ENCODE measurements at regions not wholly inside any gene's neighbourhood (a gene's known extent, or its start where the extent isn't known, plus 50 kb on each side); places are given as distances from the start of the nearest gene placed in this dataset.

DNA sequence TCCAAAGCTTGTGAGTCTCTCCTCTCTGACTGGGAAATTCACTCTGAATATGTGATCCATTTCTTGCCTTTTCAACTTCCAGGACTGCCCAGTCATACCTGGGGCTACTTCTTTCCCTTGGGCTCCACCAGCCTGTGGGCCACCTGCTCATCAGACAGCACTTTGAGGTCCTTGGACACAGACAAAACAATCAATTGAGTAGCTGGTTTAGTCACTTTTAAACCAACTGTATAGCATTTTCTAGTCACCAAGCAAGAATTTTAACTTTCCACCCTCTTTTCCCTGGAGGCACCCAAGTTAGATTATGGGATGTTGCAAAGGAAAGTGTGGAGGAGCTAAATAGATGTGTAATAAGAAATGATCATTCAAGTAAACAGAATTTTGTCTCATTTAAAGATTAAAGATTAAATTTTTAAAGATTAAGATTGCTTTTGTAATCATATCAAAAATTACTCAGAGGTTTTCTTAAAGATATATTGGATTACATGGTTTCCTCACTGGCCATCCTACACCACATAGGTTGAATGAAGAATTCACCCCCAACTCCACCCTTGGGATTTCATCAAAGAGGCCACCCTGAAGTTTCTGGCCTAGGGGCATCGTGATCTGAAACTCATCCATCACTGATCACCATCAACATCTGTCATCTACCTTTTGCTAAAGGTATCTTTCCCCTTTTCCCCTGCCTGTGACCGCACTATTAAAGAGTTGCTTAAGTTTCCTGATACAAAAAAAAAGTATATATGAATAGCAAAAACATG, 219.2 kb upstream of the NR5A2 start:
- intact Hi-C loops (cut with DNase I; ENCODE audit: low total_unique reads), result no loop called here
- H3K27me3 ChIP-seq, result no peaks in the 10 kb centered on the region
- no peak overlapping the region for H3K27ac ChIP-seq
- no peaks in the 10 kb centered on the region for H3K9me3 ChIP-seq
- TF ChIP-seq POLR2A (IDR thresholded peaks at IDR 0.05), result no peak
- TF ChIP-seq, protein P1, sequence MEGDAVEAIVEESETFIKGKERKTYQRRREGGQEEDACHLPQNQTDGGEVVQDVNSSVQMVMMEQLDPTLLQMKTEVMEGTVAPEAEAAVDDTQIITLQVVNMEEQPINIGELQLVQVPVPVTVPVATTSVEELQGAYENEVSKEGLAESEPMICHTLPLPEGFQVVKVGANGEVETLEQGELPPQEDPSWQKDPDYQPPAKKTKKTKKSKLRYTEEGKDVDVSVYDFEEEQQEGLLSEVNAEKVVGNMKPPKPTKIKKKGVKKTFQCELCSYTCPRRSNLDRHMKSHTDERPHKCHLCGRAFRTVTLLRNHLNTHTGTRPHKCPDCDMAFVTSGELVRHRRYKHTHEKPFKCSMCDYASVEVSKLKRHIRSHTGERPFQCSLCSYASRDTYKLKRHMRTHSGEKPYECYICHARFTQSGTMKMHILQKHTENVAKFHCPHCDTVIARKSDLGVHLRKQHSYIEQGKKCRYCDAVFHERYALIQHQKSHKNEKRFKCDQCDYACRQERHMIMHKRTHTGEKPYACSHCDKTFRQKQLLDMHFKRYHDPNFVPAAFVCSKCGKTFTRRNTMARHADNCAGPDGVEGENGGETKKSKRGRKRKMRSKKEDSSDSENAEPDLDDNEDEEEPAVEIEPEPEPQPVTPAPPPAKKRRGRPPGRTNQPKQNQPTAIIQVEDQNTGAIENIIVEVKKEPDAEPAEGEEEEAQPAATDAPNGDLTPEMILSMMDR (IDR thresholded peaks at IDR 0.05), result no peak
- no peak for DNase-seq
- H3K4me1 ChIP-seq, result no peaks in the 10 kb centered on the region
- no peak overlapping the region for H3K4me3 ChIP-seq
- H3K36me3 ChIP-seq, result no peaks in the 10 kb centered on the region

DNA sequence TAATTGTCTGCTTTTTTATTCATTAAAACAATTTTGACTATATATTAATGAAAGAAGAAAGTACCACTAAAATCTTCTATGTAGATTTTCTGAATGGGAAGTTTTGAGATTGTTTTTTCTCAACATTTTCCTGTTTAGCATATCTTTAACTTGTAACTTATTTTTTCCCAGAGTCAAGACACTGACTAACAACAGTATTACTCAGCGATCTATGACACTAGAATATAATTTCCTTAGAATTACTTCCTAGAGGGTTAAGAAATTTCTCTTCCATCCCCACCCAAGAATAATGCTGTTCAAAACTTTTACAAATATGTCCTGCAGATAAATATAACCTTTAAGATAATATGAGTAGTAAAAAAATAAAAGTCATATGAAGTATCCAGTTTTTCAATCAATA, 218.2 kb upstream of the NR5A2 start:
- H3K9me3 ChIP-seq, result no peaks in the 10 kb centered on the region

DNA sequence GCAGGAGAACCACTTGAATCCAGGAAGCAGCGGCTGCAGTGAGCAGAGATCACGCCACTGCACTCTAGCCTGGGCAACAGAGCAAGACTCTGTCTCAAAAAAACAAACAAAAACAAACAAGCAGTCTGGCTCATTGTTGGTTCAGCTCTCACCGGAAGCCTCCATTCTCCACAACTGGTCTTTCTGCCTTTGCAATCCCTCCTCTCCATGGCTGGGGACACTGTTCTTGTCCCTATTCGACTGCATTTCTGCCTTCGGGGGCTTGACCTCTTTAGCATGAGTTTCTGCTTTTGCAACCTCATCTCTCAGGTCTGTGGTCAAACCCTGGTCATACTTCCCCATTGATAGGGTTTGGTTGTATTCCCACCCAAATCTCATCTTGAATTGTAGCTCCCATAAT, 216.3 kb upstream of the NR5A2 start:
- TF ChIP-seq, protein P1 (IDR thresholded peaks at IDR 0.05), result no peak
- TF ChIP-seq POLR2A (IDR thresholded peaks at IDR 0.05), result no peak
- intact Hi-C loops (cut with DNase I; ENCODE audit: low total_unique reads), result no loop called here
- no peaks in the 10 kb centered on the region for H3K4me1 ChIP-seq
- no peak for DNase-seq
- no peak overlapping the region for H3K27ac ChIP-seq
- H3K36me3 ChIP-seq, result no peaks in the 10 kb centered on the region
- H3K4me3 ChIP-seq, result no peak overlapping the region
- no peaks in the 10 kb centered on the region for H3K27me3 ChIP-seq
- H3K9me3 ChIP-seq, result no peaks in the 10 kb centered on the region

More for the DNA sequence above, 218.2 kb upstream of the NR5A2 start:
- Histone ChIP-seq H3K36me3 (no peaks in the 10 kb centered on the region), H3K27ac (no peak overlapping the region), H3K4me1 (no peaks in the 10 kb centered on the region), H3K27me3 (no peaks in the 10 kb centered on the region), H3K4me3 (no peak overlapping the region)
- no peak for DNase-seq
- intact Hi-C loops (cut with DNase I; ENCODE audit: low total_unique reads), result no loop called here
- TF ChIP-seq, protein P1 (IDR thresholded peaks at IDR 0.05), result no peak
- no peak for TF ChIP-seq POLR2A (IDR thresholded peaks at IDR 0.05)

DNA sequence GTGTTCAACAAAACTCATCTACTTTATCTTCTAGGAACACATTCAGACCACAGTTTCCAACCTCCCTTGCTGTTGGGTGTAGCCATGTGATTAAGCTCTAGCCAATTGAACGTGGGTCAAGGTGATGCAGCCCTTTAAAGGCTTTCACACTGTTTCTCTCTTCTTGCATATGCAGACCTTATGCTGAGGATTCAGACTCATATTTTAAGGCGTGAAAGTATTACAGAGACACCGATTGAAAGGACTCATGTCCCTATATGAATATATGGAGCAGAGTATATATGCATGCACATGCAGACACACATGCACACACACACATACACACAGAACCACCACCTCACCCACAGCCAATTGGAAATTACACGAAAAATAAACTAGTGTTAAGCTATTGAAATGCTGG, 214.3 kb upstream of the NR5A2 start:
- H3K4me3 ChIP-seq, result no peak overlapping the region
- H3K9me3 ChIP-seq, result no peaks in the 10 kb centered on the region
- DNase-seq, result no peak
- no peaks in the 10 kb centered on the region for H3K27me3 ChIP-seq
- H3K36me3 ChIP-seq, result no peaks in the 10 kb centered on the region
- H3K4me1 ChIP-seq, result no peaks in the 10 kb centered on the region
- intact Hi-C loops (cut with DNase I; ENCODE audit: low total_unique reads), result no loop called here
- H3K27ac ChIP-seq, result no peak overlapping the region
- no peak for TF ChIP-seq POLR2A (IDR thresholded peaks at IDR 0.05)
- TF ChIP-seq, protein P1 (IDR thresholded peaks at IDR 0.05), result no peak

DNA sequence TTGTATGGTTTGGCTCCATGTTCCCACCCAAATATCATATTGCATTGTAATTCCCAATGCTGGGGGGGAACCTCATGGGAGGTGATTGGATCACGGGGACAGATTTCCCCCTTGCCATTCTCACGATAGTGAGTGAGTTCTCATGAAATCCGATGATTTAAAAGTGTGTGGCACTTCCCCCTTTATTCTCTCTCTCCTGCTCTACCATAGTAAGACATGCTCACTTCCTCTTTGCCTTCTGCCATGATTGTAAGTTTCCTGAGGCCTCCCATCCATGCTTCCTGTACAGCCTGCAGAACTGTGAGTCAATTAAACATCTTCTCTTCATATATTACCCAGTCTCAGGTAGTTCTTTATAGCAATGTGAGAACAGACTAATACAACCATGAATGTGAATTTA, 211.6 kb upstream of the NR5A2 start:
- Histone ChIP-seq H3K27me3 (no peaks in the 10 kb centered on the region), H3K27ac (no peak overlapping the region), H3K36me3 (no peaks in the 10 kb centered on the region), H3K4me3 (no peak overlapping the region), H3K9me3 (no peaks in the 10 kb centered on the region), H3K4me1 (no peaks in the 10 kb centered on the region)
- TF ChIP-seq, protein P1 (IDR thresholded peaks at IDR 0.05), result no peak
- no peak for TF ChIP-seq POLR2A (IDR thresholded peaks at IDR 0.05)
- DNase-seq, result no peak
- intact Hi-C loops (cut with DNase I; ENCODE audit: low total_unique reads), result no loop called here
